Pons (tissue), 1 donor: ENCODE measurements at regions not wholly inside any gene's neighbourhood (a gene's known extent, or its start where the extent isn't known, plus 50 kb on each side); places are given as distances from the start of the nearest gene placed in this dataset.
"Not testable (repeated sequence)": the region's sequence is repeated elsewhere in the genome, so short reads cannot be mapped to it uniquely, and the experiment has no call there.

ENCODE experiments used
- DNase-seq: peaks from one replicate; pipeline ENCODE4 v3.0.0-alpha.2; 2016; ENCODE audit warnings: low spot score

- no peak for DNase-seq
Measured at GRCh38 chr2:194383401-194383800, 1273.6 kb upstream of the SLC39A10 start.

GRCh38 chr2:194382221-194382620 is 1274.8 kb upstream of the SLC39A10 start:
- no peak for DNase-seq

DNA sequence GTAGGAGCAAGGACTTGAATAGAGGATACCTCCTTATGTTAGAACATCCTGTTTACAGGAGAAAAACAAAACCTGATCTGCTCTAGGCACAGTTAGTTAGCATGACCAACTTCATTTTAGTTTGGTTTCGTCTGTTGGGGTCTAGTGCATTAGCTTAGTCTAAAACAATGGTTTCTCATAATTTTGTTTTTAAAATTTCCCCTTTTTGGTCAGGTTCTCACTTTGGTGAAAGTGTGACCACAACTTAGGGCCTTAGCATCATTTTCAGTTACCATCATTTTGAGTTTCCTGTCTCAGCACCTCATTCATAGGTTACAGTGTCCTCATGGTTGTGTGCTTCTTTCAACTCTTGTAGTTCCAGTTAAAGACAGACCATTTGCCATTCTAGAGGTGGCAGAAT is 1277.0 kb upstream of the SLC39A10 start:
- DNase-seq = no peak

DNA sequence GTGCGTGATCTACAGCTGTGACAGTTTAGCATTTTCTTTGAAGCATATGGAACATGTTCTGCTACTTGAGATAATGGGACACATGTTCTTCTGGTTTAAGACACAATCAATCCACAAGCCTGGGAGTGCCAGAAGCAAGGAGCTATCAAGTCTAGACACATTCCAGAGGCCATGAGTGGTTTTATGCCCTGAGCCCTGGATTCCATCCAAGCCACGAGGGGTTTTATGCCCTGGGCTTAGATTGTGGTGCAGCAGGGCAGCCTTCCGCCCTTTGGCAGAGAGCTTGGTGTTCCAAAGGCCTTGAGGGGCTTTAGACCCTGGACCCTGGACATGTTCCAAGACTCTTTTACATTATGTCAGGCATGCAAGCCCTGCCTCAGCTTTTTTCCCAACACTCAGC is 1289.6 kb upstream of the SLC39A10 start:
- DNase-seq = not testable (repeated sequence)

GRCh38 chr2:194363878-194364277 is 1293.1 kb upstream of the SLC39A10 start:
- DNase-seq = no peak

- no peak for DNase-seq
Measured at GRCh38 chr2:194363295-194363694, 1293.7 kb upstream of the SLC39A10 start.

- DNase-seq = no peak
Measured at GRCh38 chr2:194352505-194352904, 1304.5 kb upstream of the SLC39A10 start.

DNA sequence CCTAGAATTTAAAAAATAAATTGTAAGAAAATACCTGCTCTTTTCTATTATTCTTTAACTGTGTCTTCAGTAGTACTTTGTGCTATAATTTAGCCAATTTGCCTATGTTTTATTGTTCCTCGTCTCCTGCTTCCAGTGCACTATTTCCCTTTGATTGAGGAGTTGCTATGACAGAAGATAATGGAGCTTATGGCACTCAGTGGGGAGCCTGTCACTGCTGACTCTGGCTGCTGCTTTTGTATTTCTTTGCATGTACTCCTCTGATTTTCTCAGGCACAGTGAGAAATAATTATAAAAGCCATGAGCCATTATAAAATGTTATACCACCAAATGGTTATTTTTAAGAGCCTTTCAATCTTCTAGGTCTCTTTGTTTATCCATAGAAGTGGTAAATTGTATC is 1310.8 kb upstream of the SLC39A10 start:
- DNase-seq = no peak

GRCh38 chr2:194345347-194345746 is 1311.7 kb upstream of the SLC39A10 start:
- DNase-seq = no peak

DNA sequence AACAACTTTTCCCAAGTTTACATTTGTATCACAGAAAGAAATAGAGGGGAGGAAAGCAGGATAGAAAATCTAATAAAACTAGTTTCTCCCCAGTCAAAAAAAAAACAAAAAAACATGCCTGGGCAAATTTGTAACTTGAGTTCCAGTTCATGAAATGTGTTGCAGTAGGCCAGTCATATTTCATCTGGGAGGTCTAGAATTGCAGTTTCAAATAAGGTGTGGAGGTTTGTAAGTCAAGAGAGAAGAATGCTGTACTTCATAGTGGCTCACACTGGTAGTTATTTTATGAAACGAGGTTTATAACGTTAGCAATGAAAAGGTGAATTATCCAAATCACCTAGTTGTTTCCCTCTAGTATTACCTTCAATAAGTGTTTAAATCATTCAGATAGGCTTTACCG is 1313.9 kb upstream of the SLC39A10 start:
- no peak for DNase-seq

- no peak for DNase-seq
Measured at GRCh38 chr2:194332799-194333490, 1324.1 kb upstream of the SLC39A10 start.

GRCh38 chr2:194328456-194328855 is 1328.6 kb upstream of the SLC39A10 start:
- no peak for DNase-seq

GRCh38 chr2:194327196-194327888 is 1329.7 kb upstream of the SLC39A10 start:
- no peak for DNase-seq

GRCh38 chr2:194323740-194324139 is 1333.3 kb upstream of the SLC39A10 start:
- no peak for DNase-seq

DNA sequence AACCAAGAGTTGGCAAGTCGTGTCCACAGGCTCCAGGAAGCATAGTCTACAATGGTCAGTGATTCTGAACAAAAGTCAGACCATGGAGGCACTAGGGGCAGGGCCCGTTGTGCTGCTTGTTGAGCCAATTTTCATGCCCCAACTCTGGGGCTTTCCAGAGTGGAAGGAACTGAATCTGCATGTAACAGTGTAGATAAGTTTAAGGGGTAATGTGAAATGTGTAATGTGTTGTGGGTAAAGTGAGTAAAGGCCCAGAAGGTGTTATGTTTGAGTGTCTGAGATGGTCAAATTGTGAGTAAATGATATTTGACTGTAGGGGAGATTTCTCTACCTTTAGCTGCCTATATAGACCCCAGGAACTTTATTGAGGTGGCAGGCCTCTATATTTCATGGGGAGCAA is 1336.5 kb upstream of the SLC39A10 start:
- no peak for DNase-seq

- DNase-seq = no peak
Measured at GRCh38 chr2:194319222-194319992, 1337.6 kb upstream of the SLC39A10 start.

DNA sequence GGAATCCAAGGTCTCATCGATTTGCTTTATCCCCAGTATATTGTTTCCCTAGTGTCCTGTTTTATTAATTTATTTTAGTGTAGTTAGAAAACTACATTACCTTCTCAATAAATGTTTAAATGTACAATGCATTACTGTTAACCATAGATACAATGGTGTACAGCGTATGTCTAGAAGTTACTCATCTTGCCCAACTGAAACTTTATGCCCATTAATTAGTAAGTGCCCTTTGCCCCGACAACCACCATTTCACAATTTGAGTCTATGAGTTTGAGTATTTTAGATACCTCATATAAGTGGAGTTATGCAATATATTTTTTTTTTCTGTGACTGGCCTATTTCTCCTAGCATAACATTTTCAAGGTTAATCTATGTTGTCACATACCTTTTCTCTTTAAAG is 1343.0 kb upstream of the SLC39A10 start:
- no peak for DNase-seq

GRCh38 chr2:194304191-194304590 is 1352.8 kb upstream of the SLC39A10 start:
- no peak for DNase-seq

- DNase-seq = peak; percentile 15
Measured at GRCh38 chr2:194301946-194302345, 1355.1 kb upstream of the SLC39A10 start.

GRCh38 chr2:194294156-194294555 is 1362.9 kb upstream of the SLC39A10 start:
- no peak for DNase-seq

- DNase-seq = no peak
Measured at GRCh38 chr2:194291104-194291503, 1365.9 kb upstream of the SLC39A10 start.

GRCh38 chr2:194289712-194290346 is 1367.2 kb upstream of the SLC39A10 start:
- DNase-seq = no peak

DNA sequence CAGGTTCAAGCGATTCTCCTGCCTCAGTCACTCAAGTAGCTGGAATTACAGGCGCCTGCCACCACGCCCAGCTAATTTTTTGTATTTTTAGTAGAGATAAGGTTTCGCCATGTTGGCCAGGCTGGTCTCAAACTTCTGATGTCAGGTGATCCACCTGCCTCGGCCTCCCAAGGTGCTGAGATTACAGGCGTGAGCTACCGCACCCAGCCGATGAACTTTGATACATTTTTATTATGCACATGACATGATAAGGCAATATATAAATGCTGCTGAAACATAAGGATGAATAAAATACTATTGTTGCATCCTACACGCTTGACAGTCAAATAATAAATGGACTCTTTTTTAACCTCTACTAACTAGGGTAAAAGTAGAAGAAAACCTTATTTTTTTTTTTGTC is 1380.4 kb upstream of the SLC39A10 start:
- not testable (repeated sequence) for DNase-seq
